ENCODE measurements at regions not wholly inside any gene's neighbourhood (a gene's known extent, or its start where the extent isn't known, plus 50 kb on each side); places are given as distances from the start of the nearest gene placed in this dataset.
"Not testable (repeated sequence)": the region's sequence is repeated elsewhere in the genome, so short reads cannot be mapped to it uniquely, and the experiment has no call there.

DNA sequence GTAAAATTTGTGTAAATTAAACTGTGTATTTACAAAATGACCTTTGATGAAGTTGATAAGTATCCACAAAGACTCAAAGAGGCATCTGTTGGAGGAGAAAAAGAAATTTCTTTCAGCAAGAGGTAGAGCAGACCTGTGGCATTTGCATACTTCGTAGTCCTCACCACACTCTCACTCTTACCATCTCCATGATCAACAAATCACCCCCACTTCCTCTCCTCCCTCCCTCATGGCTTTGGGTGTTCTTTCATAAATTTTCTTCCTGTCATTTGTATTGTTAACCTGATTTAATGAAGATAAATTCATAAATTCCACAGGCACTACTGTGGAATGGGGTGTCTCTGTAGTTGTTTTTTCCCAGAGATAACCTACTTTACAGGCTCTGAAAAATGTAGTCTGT is 366.5 kb downstream of the ZNF674 start:
- Mint-ChIP-seq H3K27me3 (ENCODE audit: low read depth in 3 of 3) (peaks cover 0 to 8% (median 0%) of the 10 kb centered on the region in 3 donors), H3K36me3 (no peaks in the 10 kb centered on the region), H3K9me3 (peaks cover 0 to 7% (median 3%) of the 10 kb centered on the region in 7 donors), H3K4me1 (peaks cover 7% of the 10 kb centered on the region), H3K4me3 (no peak overlapping the region), H3K27ac (peak overlapping the region in 1 of 7 donors; percentile 16)
- no peaks in the 10 kb centered on the region for H3K36me3 ChIP-seq (replicated peaks in 1 of 2; ENCODE audit: control insufficient read depth in 1 of 2, insufficient read depth in 2 of 2, low read length in 2 of 2)
- H3K4me1 ChIP-seq (ENCODE audit: control insufficient read depth in 1 of 2, insufficient read depth in 2 of 2, low read length in 2 of 2), result no peaks in the 10 kb centered on the region
- H3K4me2 ChIP-seq (replicated peaks; ENCODE audit: extremely low read depth, low read length, poor library complexity, severe bottlenecking), result no peak overlapping the region
- no peaks in the 10 kb centered on the region for H4K20me1 ChIP-seq (ENCODE audit: insufficient read depth, low read length)
- peaks cover 0 to 2% of the 10 kb centered on the region in 2 donors for H3K27me3 ChIP-seq (ENCODE audit: control insufficient read depth in 2 of 2, insufficient read depth in 2 of 2, low read length in 2 of 2)
- H3K27ac ChIP-seq (ENCODE audit: low read depth in 1 of 2, low read length in 2 of 2), result no peak overlapping the region
- intact Hi-C loops (cut with micrococcal nuclease), result no loop called here
- no peaks in the 10 kb centered on the region for H3K9me3 ChIP-seq (replicated peaks in 1 of 2; ENCODE audit: control insufficient read depth in 1 of 2, insufficient read depth in 1 of 2, low read length in 2 of 2)
- no peak overlapping the region for H3K9ac ChIP-seq (ENCODE audit: insufficient read depth, low read length, poor library complexity, severe bottlenecking)
- TF ChIP-seq CTCF (IDR thresholded peaks at IDR 0.05), result no peak
- H3K79me2 ChIP-seq (ENCODE audit: insufficient read depth, low read length), result no peaks in the 10 kb centered on the region
- H3K4me3 ChIP-seq (replicated peaks in 1 of 3; ENCODE audit: low read depth in 2 of 3, low read length in 3 of 3), result no peak overlapping the region
- H2AFZ ChIP-seq (ENCODE audit: insufficient read depth, low read depth, low read length, poor library complexity, severe bottlenecking), result no peak overlapping the region
- no CpG with 5 or more reads among the region's 1 CpG for WGBS (ENCODE audit: insufficient coverage)
- DNase-seq, result no peak

DNA sequence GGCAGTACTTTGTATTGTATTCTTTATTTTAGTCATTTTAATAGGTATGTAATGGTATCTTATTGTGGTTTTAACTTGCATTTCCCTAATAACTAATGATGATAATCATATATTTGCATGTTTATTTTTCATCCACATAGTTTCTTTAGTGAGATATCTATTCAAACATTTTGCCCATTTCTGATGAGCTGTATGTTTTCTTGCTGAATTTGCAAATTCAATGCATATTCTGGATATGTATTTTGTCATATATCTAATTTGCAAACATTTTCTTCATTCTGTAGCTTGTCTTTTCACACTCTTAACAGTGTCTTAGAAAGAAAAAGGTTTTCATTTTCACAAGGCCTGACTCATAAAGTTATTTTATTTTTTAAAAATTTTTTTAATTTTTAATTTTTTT is 372.1 kb downstream of the ZNF674 start:
- no peaks in the 10 kb centered on the region for H3K36me3 ChIP-seq (replicated peaks in 1 of 2; ENCODE audit: control insufficient read depth in 1 of 2, insufficient read depth in 2 of 2, low read length in 2 of 2)
- no peak for DNase-seq
- no peaks in the 10 kb centered on the region for H3K36me3 Mint-ChIP-seq
- H3K4me3 ChIP-seq (replicated peaks in 1 of 3; ENCODE audit: low read depth in 2 of 3, low read length in 3 of 3), result no peak overlapping the region
- no peak overlapping the region for H3K27ac ChIP-seq (ENCODE audit: low read depth in 1 of 2, low read length in 2 of 2)
- peaks cover 0 to 7% (median 0%) of the 10 kb centered on the region in 3 donors for H3K27me3 Mint-ChIP-seq (ENCODE audit: low read depth in 3 of 3)
- no peak overlapping the region for H2AFZ ChIP-seq (ENCODE audit: insufficient read depth, low read depth, low read length, poor library complexity, severe bottlenecking)
- no peak overlapping the region for H3K4me3 Mint-ChIP-seq
- H3K9ac ChIP-seq (ENCODE audit: insufficient read depth, low read length, poor library complexity, severe bottlenecking), result no peak overlapping the region
- H3K79me2 ChIP-seq (ENCODE audit: insufficient read depth, low read length), result no peaks in the 10 kb centered on the region
- no peaks in the 10 kb centered on the region for H3K27me3 ChIP-seq (ENCODE audit: control insufficient read depth in 2 of 2, insufficient read depth in 2 of 2, low read length in 2 of 2)
- H3K4me2 ChIP-seq (replicated peaks; ENCODE audit: extremely low read depth, low read length, poor library complexity, severe bottlenecking), result no peak overlapping the region
- no peak for TF ChIP-seq CTCF (IDR thresholded peaks at IDR 0.05)
- intact Hi-C loops (cut with micrococcal nuclease), result no loop called here
- no peaks in the 10 kb centered on the region for H3K4me1 Mint-ChIP-seq
- H3K9me3 ChIP-seq (replicated peaks in 1 of 2; ENCODE audit: control insufficient read depth in 1 of 2, insufficient read depth in 1 of 2, low read length in 2 of 2), result no peaks in the 10 kb centered on the region
- no peaks in the 10 kb centered on the region for H3K4me1 ChIP-seq (ENCODE audit: control insufficient read depth in 1 of 2, insufficient read depth in 2 of 2, low read length in 2 of 2)
- H4K20me1 ChIP-seq (ENCODE audit: insufficient read depth, low read length), result no peaks in the 10 kb centered on the region
- H3K9me3 Mint-ChIP-seq, result peaks cover 3 to 12% (median 8%) of the 10 kb centered on the region in 7 donors
- no peak overlapping the region for H3K27ac Mint-ChIP-seq

- H3K36me3 ChIP-seq (replicated peaks in 1 of 2; ENCODE audit: control insufficient read depth in 1 of 2, insufficient read depth in 2 of 2, low read length in 2 of 2); H3K4me3 ChIP-seq (replicated peaks in 1 of 3; ENCODE audit: low read depth in 2 of 3, low read length in 3 of 3); H3K36me3 Mint-ChIP-seq; H3K4me3 Mint-ChIP-seq; H3K27me3 ChIP-seq (ENCODE audit: control insufficient read depth in 2 of 2, insufficient read depth in 2 of 2, low read length in 2 of 2); H3K9me3 ChIP-seq (replicated peaks in 1 of 2; ENCODE audit: control insufficient read depth in 1 of 2, insufficient read depth in 1 of 2, low read length in 2 of 2); H3K79me2 ChIP-seq (ENCODE audit: insufficient read depth, low read length); H3K4me2 ChIP-seq (replicated peaks; ENCODE audit: extremely low read depth, low read length, poor library complexity, severe bottlenecking); H3K4me1 ChIP-seq (ENCODE audit: control insufficient read depth in 1 of 2, insufficient read depth in 2 of 2, low read length in 2 of 2); H3K9ac ChIP-seq (ENCODE audit: insufficient read depth, low read length, poor library complexity, severe bottlenecking); H3K4me1 Mint-ChIP-seq; intact Hi-C loops (cut with micrococcal nuclease); DNase-seq; H3K27ac Mint-ChIP-seq; H4K20me1 ChIP-seq (ENCODE audit: insufficient read depth, low read length); H2AFZ ChIP-seq (ENCODE audit: insufficient read depth, low read depth, low read length, poor library complexity, severe bottlenecking); H3K27ac ChIP-seq (ENCODE audit: low read depth in 1 of 2, low read length in 2 of 2): not testable (repeated sequence)
- WGBS (ENCODE audit: insufficient coverage), result 100% methylated on average over 3 of the region's 4 CpGs
- peaks cover 0 to 12% (median 0%) of the 10 kb centered on the region in 3 donors for H3K27me3 Mint-ChIP-seq (ENCODE audit: low read depth in 3 of 3)
- H3K9me3 Mint-ChIP-seq, result peaks cover 2 to 14% (median 8%) of the 10 kb centered on the region in 7 donors
Measured at GRCh38 chrX:46171457-46171856, 373.8 kb downstream of the ZNF674 start.
